Trophoblast cell (in vitro differentiated cells and primary cell): ENCODE measurements at regions not wholly inside any gene's neighbourhood (a gene's known extent, or its start where the extent isn't known, plus 50 kb on each side); places are given as distances from the start of the nearest gene placed in this dataset.

Experiments used
- DNase-seq, 2 donors: peaks; one replicate each; pipeline ENCODE4 v3.0.0-alpha.2; 2016
- H2AFZ ChIP-seq: 2 replicates; pipeline ENCODE4 v1.6.1; 2013; ENCODE audit warnings: low read length, moderate library complexity, mild to moderate bottlenecking; ENCODE audit not compliant: insufficient read depth, poor library complexity
- H2AK5ac ChIP-seq: 2 replicates; pipeline ENCODE4 v1.6.1; 2013; ENCODE audit warnings: mild to moderate bottlenecking, low read length
- H2BK120ac ChIP-seq: 2 replicates; pipeline ENCODE4 v1.6.1; 2013; ENCODE audit warnings: low read length, mild to moderate bottlenecking, moderate library complexity; ENCODE audit not compliant: insufficient read depth, poor library complexity
- H2BK12ac ChIP-seq: 2 replicates; pipeline ENCODE4 v1.6.1; 2013; ENCODE audit warnings: mild to moderate bottlenecking, low read length, moderate library complexity
- H2BK5ac ChIP-seq: 2 replicates; pipeline ENCODE4 v1.6.1; 2013; ENCODE audit warnings: low read length, low read depth, moderate library complexity, mild to moderate bottlenecking; ENCODE audit not compliant: poor library complexity
- H3K14ac ChIP-seq: 2 replicates; pipeline ENCODE4 v1.6.1; 2013; ENCODE audit warnings: mild to moderate bottlenecking, low read length
- H3K18ac ChIP-seq: 2 replicates; pipeline ENCODE4 v1.6.1; 2013; ENCODE audit warnings: mild to moderate bottlenecking, low read length
- H3K23ac ChIP-seq: 2 replicates; pipeline ENCODE4 v1.6.1; 2013; ENCODE audit warnings: low read length
- H3K27ac ChIP-seq: 2 replicates; pipeline ENCODE4 v1.5.1; 2013; ENCODE audit warnings: low read depth, mild to moderate bottlenecking, inconsistent platforms, low read length, moderate library complexity
- H3K27me3 ChIP-seq: 2 replicates; pipeline ENCODE4 v1.6.1; 2013; ENCODE audit warnings: inconsistent platforms, mild to moderate bottlenecking, low read length, moderate library complexity; ENCODE audit not compliant: insufficient read depth
- H3K36me3 ChIP-seq, 2 experiments: 1 replicate in 1 of 2; 2 replicates in 1 of 2; pipeline ENCODE4 v1.6.1; 2013; ENCODE audit warnings: low read length in 2 of 2, mild to moderate bottlenecking in 2 of 2, moderate library complexity in 1 of 2; ENCODE audit not compliant: insufficient read depth in 2 of 2, control insufficient read depth in 1 of 2
- H3K4ac ChIP-seq: 2 replicates; pipeline ENCODE4 v1.6.1; 2013; ENCODE audit warnings: low read depth, mild to moderate bottlenecking, low read length, moderate library complexity
- H3K4me1 ChIP-seq, 2 experiments: 1 replicate in 1 of 2; 2 replicates in 1 of 2; pipeline ENCODE4 v1.6.1; 2013; ENCODE audit warnings: low read length in 2 of 2, mild to moderate bottlenecking in 2 of 2, moderate library complexity in 1 of 2; ENCODE audit not compliant: insufficient read depth in 2 of 2, control insufficient read depth in 1 of 2
- H3K4me2 ChIP-seq: 2 replicates; pipeline ENCODE4 v1.6.1; 2013; ENCODE audit warnings: inconsistent platforms, mild to moderate bottlenecking, low read length, moderate library complexity
- H3K4me3 ChIP-seq: 2 replicates; pipeline ENCODE4 v1.5.1; 2013; ENCODE audit warnings: mild to moderate bottlenecking, low read depth, low read length, inconsistent platforms
- H3K79me1 ChIP-seq: one replicate; pipeline ENCODE4 v1.6.1; 2013; ENCODE audit warnings: low read length
- H3K79me2 ChIP-seq: 2 replicates; pipeline ENCODE4 v1.6.1; 2013; ENCODE audit warnings: low read length, mild to moderate bottlenecking; ENCODE audit not compliant: control insufficient read depth, insufficient read depth, poor library complexity
- H3K9ac ChIP-seq: 2 replicates; pipeline ENCODE4 v1.6.1; 2013; ENCODE audit warnings: mild to moderate bottlenecking, low read length
- H3K9me3 ChIP-seq: 2 replicates; pipeline ENCODE4 v1.6.1; 2013; ENCODE audit warnings: low read depth, mild to moderate bottlenecking, control low read depth, inconsistent platforms, low read length; ENCODE audit not compliant: insufficient read depth
- H4K12ac ChIP-seq: 2 replicates; pipeline ENCODE4 v1.6.1; 2013; ENCODE audit warnings: low read depth, mild to moderate bottlenecking, low read length, moderate library complexity
- H4K8ac ChIP-seq: 2 replicates; pipeline ENCODE4 v1.6.1; 2013; ENCODE audit warnings: low read depth, mild to moderate bottlenecking, low read length, moderate library complexity
- H4K91ac ChIP-seq: one replicate; pipeline ENCODE4 v1.6.1; 2013; ENCODE audit warnings: low read depth, mild to moderate bottlenecking, low read length, moderate library complexity
- WGBS: extraction: QIAGEN DNeasy Blood & Tissue Kit; methylation state at CpG from one replicate; pipeline ENCODE4 v1.1.7; 2013; ENCODE audit warnings: missing lambda C conversion rate; ENCODE audit not compliant: insufficient read length, insufficient coverage; ENCODE audit errors: extremely low coverage; 5-methylcytosine and 5-hydroxymethylcytosine counted together

DNA sequence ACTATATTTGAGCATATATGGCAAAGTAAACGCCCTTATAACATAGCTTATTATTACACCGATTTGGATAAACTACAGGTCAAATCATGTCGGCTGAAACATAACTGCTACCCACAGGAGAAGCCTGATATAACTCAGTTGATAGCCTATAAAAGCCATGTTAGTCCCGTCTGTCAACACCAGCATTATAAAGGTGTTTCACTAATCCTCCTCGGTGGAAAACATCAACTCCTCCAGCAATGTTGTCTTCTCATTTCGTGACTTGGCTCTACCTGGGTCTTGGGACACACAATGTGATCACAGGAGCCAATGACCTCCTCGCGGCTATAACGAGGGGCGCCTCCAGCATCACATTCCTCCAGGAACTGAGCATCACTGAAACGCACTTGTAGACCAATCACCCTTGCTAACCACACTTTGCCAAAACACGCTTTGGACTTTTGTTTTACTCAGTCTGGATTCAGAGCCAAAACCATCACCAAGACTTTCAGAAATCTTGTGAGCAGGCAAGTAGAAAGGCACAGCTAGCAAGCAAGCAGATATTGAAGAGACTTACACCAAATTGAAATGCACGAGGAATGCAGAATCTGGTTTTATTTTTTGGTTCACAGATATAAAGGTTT is 269.7 kb upstream of the NFE2L3 start:
- Histone ChIP-seq H3K14ac (no peak overlapping the region), H2AFZ (no peak overlapping the region), H2BK120ac (no peak overlapping the region), H4K12ac (no peak overlapping the region), H3K4me2 (no peak overlapping the region), H3K9ac (no peak overlapping the region), H3K18ac (no peak overlapping the region), H3K23ac (no peak overlapping the region), H2BK12ac (no peak overlapping the region), H3K9me3 (no peaks in the 10 kb centered on the region), H3K27me3 (no peaks in the 10 kb centered on the region), H3K27ac (no peak overlapping the region), H3K79me1 (no peaks in the 10 kb centered on the region), H3K4ac (no peak overlapping the region), H3K4me3 (no peak overlapping the region), H4K91ac (no peak overlapping the region), H3K36me3 (no peaks in the 10 kb centered on the region), H2BK5ac (no peak overlapping the region), H4K8ac (no peak overlapping the region), H2AK5ac (no peak overlapping the region), H3K4me1 (no peaks in the 10 kb centered on the region), H3K79me2 (no peaks in the 10 kb centered on the region)
- no peak for DNase-seq
- no CpG with 5 or more reads among the region's 13 CpGs for WGBS

DNA sequence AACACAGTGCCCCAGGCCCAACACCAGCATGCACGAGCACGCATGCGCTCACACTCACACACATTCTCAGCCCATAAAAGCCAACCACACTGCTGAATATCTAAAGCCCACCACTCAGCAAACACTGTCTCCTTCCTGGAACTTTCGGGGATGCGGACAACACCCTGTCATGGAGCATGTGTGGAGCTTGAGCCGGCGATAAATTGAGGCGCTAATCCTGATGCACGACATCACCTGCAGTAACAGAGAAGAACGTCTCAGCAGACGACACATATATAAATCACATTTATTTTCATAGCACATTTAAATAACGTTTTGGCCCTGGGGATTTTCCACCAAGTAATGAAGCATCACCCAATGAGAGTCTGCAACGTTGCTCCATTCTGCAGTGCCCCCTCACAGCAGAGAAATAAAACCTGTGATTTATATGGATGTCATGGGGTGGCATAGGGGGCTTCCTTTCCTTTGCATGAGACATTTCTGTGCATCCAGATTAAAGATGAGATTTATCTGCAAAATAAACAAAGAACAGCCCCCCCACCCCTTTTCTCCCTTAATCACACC is 267.7 kb upstream of the NFE2L3 start:
- H3K4me1 ChIP-seq = no peaks in the 10 kb centered on the region
- no peaks in the 10 kb centered on the region for H3K36me3 ChIP-seq
- H3K9me3 ChIP-seq = no peaks in the 10 kb centered on the region
- H3K23ac ChIP-seq = no peak overlapping the region
- no peak overlapping the region for H4K12ac ChIP-seq
- no peak overlapping the region for H2BK12ac ChIP-seq
- H2BK120ac ChIP-seq = no peak overlapping the region
- no peak overlapping the region for H2BK5ac ChIP-seq
- no peak overlapping the region for H3K4ac ChIP-seq
- H3K4me2 ChIP-seq = no peak overlapping the region
- DNase-seq = no peak
- no peak overlapping the region for H2AK5ac ChIP-seq
- no CpG with 5 or more reads among the region's 13 CpGs for WGBS
- no peak overlapping the region for H2AFZ ChIP-seq
- no peaks in the 10 kb centered on the region for H3K27me3 ChIP-seq
- H3K79me1 ChIP-seq = no peaks in the 10 kb centered on the region
- no peak overlapping the region for H3K14ac ChIP-seq
- no peaks in the 10 kb centered on the region for H3K79me2 ChIP-seq
- no peak overlapping the region for H3K4me3 ChIP-seq
- H4K91ac ChIP-seq = no peak overlapping the region
- H3K9ac ChIP-seq = no peak overlapping the region
- H3K27ac ChIP-seq = no peak overlapping the region
- H4K8ac ChIP-seq = no peak overlapping the region
- no peak overlapping the region for H3K18ac ChIP-seq

DNA sequence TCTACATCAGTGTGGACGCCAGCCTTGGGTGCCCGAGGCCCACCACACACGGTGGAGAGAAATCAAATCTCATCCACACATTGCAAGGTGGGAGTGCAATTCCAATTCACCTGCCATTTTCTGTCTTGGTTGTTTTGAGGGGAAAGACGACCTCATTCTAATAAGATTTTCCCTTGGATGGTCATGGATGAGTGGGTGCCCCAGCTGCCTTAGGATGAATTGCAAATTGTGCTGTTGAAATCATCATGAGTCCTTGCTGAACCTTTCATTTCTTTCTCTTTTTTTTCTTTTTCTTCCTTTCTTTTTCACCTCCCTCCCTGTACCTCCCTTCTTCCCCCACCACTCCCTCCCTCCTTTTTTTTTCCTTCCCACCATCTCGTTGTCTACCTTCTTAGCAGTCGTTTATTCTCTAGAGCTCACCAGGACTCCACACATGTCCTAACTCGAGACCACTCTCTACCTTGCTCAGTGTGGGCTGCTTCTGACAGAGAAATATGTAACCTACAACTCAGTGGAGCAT is 266.9 kb upstream of the NFE2L3 start:
- Histone ChIP-seq H3K79me2 (no peaks in the 10 kb centered on the region), H2AFZ (no peak overlapping the region), H3K36me3 (no peaks in the 10 kb centered on the region), H3K14ac (no peak overlapping the region), H4K8ac (no peak overlapping the region), H3K27me3 (no peaks in the 10 kb centered on the region), H3K9ac (no peak overlapping the region), H3K23ac (no peak overlapping the region), H3K79me1 (no peaks in the 10 kb centered on the region), H3K18ac (no peak overlapping the region), H3K4me1 (no peaks in the 10 kb centered on the region), H3K4ac (no peak overlapping the region), H2BK120ac (no peak overlapping the region), H3K4me3 (no peak overlapping the region), H2AK5ac (no peak overlapping the region), H3K4me2 (no peak overlapping the region), H2BK5ac (no peak overlapping the region), H4K91ac (no peak overlapping the region), H4K12ac (no peak overlapping the region), H3K9me3 (no peaks in the 10 kb centered on the region), H2BK12ac (no peak overlapping the region), H3K27ac (no peak overlapping the region)
- WGBS = 100% methylated on average over 1 of the region's 7 CpGs
- DNase-seq = no peak

DNA sequence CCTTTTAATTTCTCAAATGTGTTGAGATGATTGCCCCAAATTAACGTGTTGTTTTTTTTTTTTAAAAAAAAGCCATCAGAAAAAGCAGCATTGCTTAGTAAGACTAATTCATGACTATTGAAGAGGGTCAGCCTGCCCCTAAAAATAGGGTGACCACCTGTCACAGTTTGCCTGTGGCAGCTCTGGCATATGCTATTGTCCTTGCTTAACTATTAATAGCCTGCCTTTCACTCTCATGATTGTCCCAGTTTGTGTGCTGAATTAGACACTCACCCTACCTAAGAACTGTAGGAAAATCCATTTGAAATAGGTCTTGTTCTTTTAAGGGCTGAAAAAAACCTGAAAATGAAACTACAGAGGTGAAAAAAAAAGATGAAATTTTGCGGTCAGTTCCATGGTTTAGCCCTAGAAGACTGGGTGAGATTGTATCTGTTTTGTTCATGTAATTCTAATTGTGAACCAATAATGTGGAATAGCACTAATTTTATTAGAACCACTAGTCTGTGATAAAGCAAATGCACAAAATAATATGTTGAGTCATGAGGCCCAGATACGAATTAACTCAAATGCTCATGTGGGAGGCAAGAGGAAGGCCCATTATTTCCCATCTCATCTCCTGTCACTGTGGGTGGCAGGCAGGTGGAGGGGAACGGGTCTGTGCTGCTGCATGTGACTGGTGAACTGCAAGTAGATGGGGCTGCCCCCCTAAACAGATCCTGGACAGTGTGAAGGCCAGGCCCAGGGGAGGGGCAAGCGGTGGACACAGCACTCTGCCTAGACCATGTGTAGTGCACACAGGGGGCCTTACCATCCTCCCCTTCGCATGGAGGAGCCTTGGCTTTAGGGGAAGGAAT is 265.4 kb upstream of the NFE2L3 start:
- H2AK5ac ChIP-seq = no peak overlapping the region
- no peak overlapping the region for H4K91ac ChIP-seq
- H4K12ac ChIP-seq = no peak overlapping the region
- WGBS = no CpG with 5 or more reads among the region's 6 CpGs
- H3K4me3 ChIP-seq = no peak overlapping the region
- H3K27ac ChIP-seq = no peak overlapping the region
- H3K18ac ChIP-seq = no peak overlapping the region
- no peak overlapping the region for H2AFZ ChIP-seq
- no peak for DNase-seq
- no peaks in the 10 kb centered on the region for H3K9me3 ChIP-seq
- no peaks in the 10 kb centered on the region for H3K27me3 ChIP-seq
- H4K8ac ChIP-seq = no peak overlapping the region
- no peak overlapping the region for H2BK120ac ChIP-seq
- no peaks in the 10 kb centered on the region for H3K79me1 ChIP-seq
- no peak overlapping the region for H3K4ac ChIP-seq
- H3K14ac ChIP-seq = no peak overlapping the region
- H3K79me2 ChIP-seq = no peaks in the 10 kb centered on the region
- H3K9ac ChIP-seq = no peak overlapping the region
- no peaks in the 10 kb centered on the region for H3K4me1 ChIP-seq
- no peak overlapping the region for H2BK12ac ChIP-seq
- H2BK5ac ChIP-seq = no peak overlapping the region
- H3K36me3 ChIP-seq = no peaks in the 10 kb centered on the region
- no peak overlapping the region for H3K4me2 ChIP-seq
- no peak overlapping the region for H3K23ac ChIP-seq
